Trophoblast cell (in vitro differentiated cells and primary cell): ENCODE measurements at regions not wholly inside any gene's neighbourhood (a gene's known extent, or its start where the extent isn't known, plus 50 kb on each side); places are given as distances from the start of the nearest gene placed in this dataset.

Experiments
- DNase-seq, 2 donors: peaks; one replicate each; pipeline ENCODE4 v3.0.0-alpha.2; 2016
- H2AFZ ChIP-seq: 2 replicates; pipeline ENCODE4 v1.6.1; 2013; ENCODE audit warnings: low read length, moderate library complexity, mild to moderate bottlenecking; ENCODE audit not compliant: insufficient read depth, poor library complexity
- H2AK5ac ChIP-seq: 2 replicates; pipeline ENCODE4 v1.6.1; 2013; ENCODE audit warnings: mild to moderate bottlenecking, low read length
- H2BK120ac ChIP-seq: 2 replicates; pipeline ENCODE4 v1.6.1; 2013; ENCODE audit warnings: low read length, mild to moderate bottlenecking, moderate library complexity; ENCODE audit not compliant: insufficient read depth, poor library complexity
- H2BK12ac ChIP-seq: 2 replicates; pipeline ENCODE4 v1.6.1; 2013; ENCODE audit warnings: mild to moderate bottlenecking, low read length, moderate library complexity
- H2BK5ac ChIP-seq: 2 replicates; pipeline ENCODE4 v1.6.1; 2013; ENCODE audit warnings: low read length, low read depth, moderate library complexity, mild to moderate bottlenecking; ENCODE audit not compliant: poor library complexity
- H3K14ac ChIP-seq: 2 replicates; pipeline ENCODE4 v1.6.1; 2013; ENCODE audit warnings: mild to moderate bottlenecking, low read length
- H3K18ac ChIP-seq: 2 replicates; pipeline ENCODE4 v1.6.1; 2013; ENCODE audit warnings: mild to moderate bottlenecking, low read length
- H3K23ac ChIP-seq: 2 replicates; pipeline ENCODE4 v1.6.1; 2013; ENCODE audit warnings: low read length
- H3K27ac ChIP-seq: 2 replicates; pipeline ENCODE4 v1.5.1; 2013; ENCODE audit warnings: low read depth, mild to moderate bottlenecking, inconsistent platforms, low read length, moderate library complexity
- H3K27me3 ChIP-seq: 2 replicates; pipeline ENCODE4 v1.6.1; 2013; ENCODE audit warnings: inconsistent platforms, mild to moderate bottlenecking, low read length, moderate library complexity; ENCODE audit not compliant: insufficient read depth
- H3K36me3 ChIP-seq, 2 experiments: 1 replicate in 1 of 2; 2 replicates in 1 of 2; pipeline ENCODE4 v1.6.1; 2013; ENCODE audit warnings: low read length in 2 of 2, mild to moderate bottlenecking in 2 of 2, moderate library complexity in 1 of 2; ENCODE audit not compliant: insufficient read depth in 2 of 2, control insufficient read depth in 1 of 2
- H3K4ac ChIP-seq: 2 replicates; pipeline ENCODE4 v1.6.1; 2013; ENCODE audit warnings: low read depth, mild to moderate bottlenecking, low read length, moderate library complexity
- H3K4me1 ChIP-seq, 2 experiments: 1 replicate in 1 of 2; 2 replicates in 1 of 2; pipeline ENCODE4 v1.6.1; 2013; ENCODE audit warnings: low read length in 2 of 2, mild to moderate bottlenecking in 2 of 2, moderate library complexity in 1 of 2; ENCODE audit not compliant: insufficient read depth in 2 of 2, control insufficient read depth in 1 of 2
- H3K4me2 ChIP-seq: 2 replicates; pipeline ENCODE4 v1.6.1; 2013; ENCODE audit warnings: inconsistent platforms, mild to moderate bottlenecking, low read length, moderate library complexity
- H3K4me3 ChIP-seq: 2 replicates; pipeline ENCODE4 v1.5.1; 2013; ENCODE audit warnings: mild to moderate bottlenecking, low read depth, low read length, inconsistent platforms
- H3K79me1 ChIP-seq: one replicate; pipeline ENCODE4 v1.6.1; 2013; ENCODE audit warnings: low read length
- H3K79me2 ChIP-seq: 2 replicates; pipeline ENCODE4 v1.6.1; 2013; ENCODE audit warnings: low read length, mild to moderate bottlenecking; ENCODE audit not compliant: control insufficient read depth, insufficient read depth, poor library complexity
- H3K9ac ChIP-seq: 2 replicates; pipeline ENCODE4 v1.6.1; 2013; ENCODE audit warnings: mild to moderate bottlenecking, low read length
- H3K9me3 ChIP-seq: 2 replicates; pipeline ENCODE4 v1.6.1; 2013; ENCODE audit warnings: low read depth, mild to moderate bottlenecking, control low read depth, inconsistent platforms, low read length; ENCODE audit not compliant: insufficient read depth
- H4K12ac ChIP-seq: 2 replicates; pipeline ENCODE4 v1.6.1; 2013; ENCODE audit warnings: low read depth, mild to moderate bottlenecking, low read length, moderate library complexity
- H4K8ac ChIP-seq: 2 replicates; pipeline ENCODE4 v1.6.1; 2013; ENCODE audit warnings: low read depth, mild to moderate bottlenecking, low read length, moderate library complexity
- H4K91ac ChIP-seq: one replicate; pipeline ENCODE4 v1.6.1; 2013; ENCODE audit warnings: low read depth, mild to moderate bottlenecking, low read length, moderate library complexity
- WGBS: extraction: QIAGEN DNeasy Blood & Tissue Kit; methylation state at CpG from one replicate; pipeline ENCODE4 v1.1.7; 2013; ENCODE audit warnings: missing lambda C conversion rate; ENCODE audit not compliant: insufficient read length, insufficient coverage; ENCODE audit errors: extremely low coverage; 5-methylcytosine and 5-hydroxymethylcytosine counted together

DNA sequence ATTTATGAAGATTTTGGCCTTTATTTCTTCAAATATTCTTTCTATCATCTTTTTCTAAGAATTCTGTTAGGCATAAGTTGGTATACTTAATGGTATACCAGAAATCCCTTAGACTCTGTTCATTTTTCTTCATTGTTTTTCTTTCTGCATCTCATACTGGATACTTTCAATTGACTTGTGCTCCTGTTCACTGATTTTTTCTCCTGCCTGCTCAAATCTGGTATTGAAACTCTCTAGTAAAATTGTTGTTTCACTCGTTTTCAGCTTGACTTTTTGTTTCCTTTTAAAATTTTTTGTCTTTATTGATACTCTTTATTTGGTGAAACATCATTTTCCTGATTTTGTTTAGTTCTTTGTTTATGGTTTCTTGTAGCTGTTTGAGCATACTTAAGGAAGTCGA lies 243.2 kb downstream of the TRIB2 start:
- Histone ChIP-seq H4K12ac (no peak overlapping the region), H3K4me1 (no peaks in the 10 kb centered on the region), H3K9me3 (no peaks in the 10 kb centered on the region), H2BK5ac (no peak overlapping the region), H3K27me3 (no peaks in the 10 kb centered on the region), H3K9ac (no peak overlapping the region), H3K79me2 (no peaks in the 10 kb centered on the region), H4K91ac (no peak overlapping the region), H3K27ac (no peak overlapping the region), H3K36me3 (no peaks in the 10 kb centered on the region), H2BK120ac (no peak overlapping the region), H3K23ac (no peak overlapping the region), H4K8ac (no peak overlapping the region), H3K79me1 (no peaks in the 10 kb centered on the region), H3K4me3 (no peak overlapping the region), H2AK5ac (no peak overlapping the region), H3K14ac (no peak overlapping the region), H3K4ac (no peak overlapping the region), H3K18ac (no peak overlapping the region), H2AFZ (no peak overlapping the region), H2BK12ac (no peak overlapping the region), H3K4me2 (no peak overlapping the region)
- no CpG with 5 or more reads among the region's 2 CpGs for WGBS
- no peak for DNase-seq

- H3K4ac ChIP-seq = no peak overlapping the region
These were observed 243.9 kb downstream of the TRIB2 start for GRCh38 chr2:12960671-12961070.

DNA sequence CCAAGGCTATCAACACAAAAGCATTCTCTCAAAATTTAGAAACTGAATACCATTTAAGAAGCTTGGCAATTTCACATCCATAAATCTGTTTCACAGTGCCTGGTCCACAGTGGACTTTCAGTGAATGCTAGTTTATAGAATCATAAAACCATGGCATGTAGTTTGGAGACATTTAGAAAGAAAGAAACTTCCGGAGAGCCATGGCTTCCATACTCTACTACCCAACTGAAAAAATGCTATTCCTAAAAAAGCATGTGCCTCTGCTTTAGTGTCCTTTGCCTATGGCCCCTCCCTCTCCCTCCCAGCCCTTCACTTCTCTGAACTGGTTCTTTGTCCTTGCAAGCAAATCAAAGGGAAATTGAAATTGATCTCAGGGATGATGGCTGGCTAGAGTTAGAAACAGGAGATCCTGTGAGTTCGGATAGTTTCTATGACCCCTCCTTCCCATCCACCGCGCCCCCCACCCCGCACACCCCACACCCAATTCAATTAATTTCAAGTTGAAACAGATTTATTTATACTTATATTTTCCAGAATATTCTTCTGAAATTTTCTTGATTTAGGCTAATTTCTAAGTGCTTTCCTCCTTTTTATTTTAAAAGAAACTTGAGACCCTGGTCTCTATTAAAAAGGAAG lies 248.3 kb downstream of the TRIB2 start:
- H3K36me3 ChIP-seq = no peaks in the 10 kb centered on the region
- DNase-seq = no peak
- H2AFZ ChIP-seq = no peak overlapping the region
- no peak overlapping the region for H3K4me3 ChIP-seq
- H2BK120ac ChIP-seq = no peak overlapping the region
- no peaks in the 10 kb centered on the region for H3K79me2 ChIP-seq
- H3K9me3 ChIP-seq = no peaks in the 10 kb centered on the region
- H3K4ac ChIP-seq = no peak overlapping the region
- H3K14ac ChIP-seq = no peak overlapping the region
- peaks cover 2% of the 10 kb centered on the region for H3K79me1 ChIP-seq
- no peak overlapping the region for H3K18ac ChIP-seq
- H3K27ac ChIP-seq = no peak overlapping the region
- peaks cover 3 to 4% of the 10 kb centered on the region in 2 experiments for H3K4me1 ChIP-seq
- no peaks in the 10 kb centered on the region for H3K27me3 ChIP-seq
- H4K91ac ChIP-seq = no peak overlapping the region
- no peak overlapping the region for H4K12ac ChIP-seq
- H2AK5ac ChIP-seq = no peak overlapping the region
- no peak overlapping the region for H4K8ac ChIP-seq
- no peak overlapping the region for H3K9ac ChIP-seq
- H2BK12ac ChIP-seq = no peak overlapping the region
- WGBS = 100% methylated on average over 3 of the region's 5 CpGs
- no peak overlapping the region for H3K4me2 ChIP-seq
- no peak overlapping the region for H3K23ac ChIP-seq
- H2BK5ac ChIP-seq = no peak overlapping the region

More at GRCh38 chr2:12960671-12961070, 243.9 kb downstream of the TRIB2 start:
- H4K12ac ChIP-seq = no peak overlapping the region
- no peak overlapping the region for H2AK5ac ChIP-seq
- H3K14ac ChIP-seq = no peak overlapping the region
- no peaks in the 10 kb centered on the region for H3K79me1 ChIP-seq
- H3K23ac ChIP-seq = no peak overlapping the region
- H3K79me2 ChIP-seq = no peaks in the 10 kb centered on the region
- H3K27me3 ChIP-seq = no peaks in the 10 kb centered on the region
- H3K18ac ChIP-seq = no peak overlapping the region
- no peak overlapping the region for H2BK120ac ChIP-seq
- no peak overlapping the region for H4K8ac ChIP-seq
- H2BK12ac ChIP-seq = no peak overlapping the region
- no peak overlapping the region for H3K9ac ChIP-seq
- no peak overlapping the region for H2BK5ac ChIP-seq
- no peak for DNase-seq
- no peak overlapping the region for H3K27ac ChIP-seq
- H3K4me2 ChIP-seq = no peak overlapping the region
- H2AFZ ChIP-seq = no peak overlapping the region
- H3K36me3 ChIP-seq = no peaks in the 10 kb centered on the region
- no peaks in the 10 kb centered on the region for H3K4me1 ChIP-seq
- no peak overlapping the region for H4K91ac ChIP-seq
- WGBS = no CpG with 5 or more reads among the region's 1 CpG
- no peak overlapping the region for H3K4me3 ChIP-seq
- H3K9me3 ChIP-seq = no peaks in the 10 kb centered on the region

- no peak overlapping the region for H4K8ac ChIP-seq
- no peak overlapping the region for H3K23ac ChIP-seq
- H2AFZ ChIP-seq = no peak overlapping the region
- H3K27me3 ChIP-seq = no peaks in the 10 kb centered on the region
- H3K27ac ChIP-seq = no peak overlapping the region
- H3K4me1 ChIP-seq = peaks cover 3 to 4% of the 10 kb centered on the region in 2 experiments
- H4K91ac ChIP-seq = no peak overlapping the region
- H3K4me2 ChIP-seq = no peak overlapping the region
- H3K79me1 ChIP-seq = peaks cover 2% of the 10 kb centered on the region
- H3K4ac ChIP-seq = no peak overlapping the region
- no peak overlapping the region for H3K9ac ChIP-seq
- no peaks in the 10 kb centered on the region for H3K36me3 ChIP-seq
- H2BK12ac ChIP-seq = no peak overlapping the region
- H2BK120ac ChIP-seq = no peak overlapping the region
- H3K18ac ChIP-seq = no peak overlapping the region
- no peak overlapping the region for H4K12ac ChIP-seq
- H3K79me2 ChIP-seq = no peaks in the 10 kb centered on the region
- no peak overlapping the region for H3K14ac ChIP-seq
- H2AK5ac ChIP-seq = no peak overlapping the region
- H2BK5ac ChIP-seq = no peak overlapping the region
- H3K9me3 ChIP-seq = no peaks in the 10 kb centered on the region
- peak in 1 of 2 donors; percentile 13 for DNase-seq
- no peak overlapping the region for H3K4me3 ChIP-seq
These were observed 249.0 kb downstream of the TRIB2 start for GRCh38 chr2:12965540-12966269.
